WTC11 (cell line): ENCODE measurements at regions not wholly inside any gene's neighbourhood (a gene's known extent, or its start where the extent isn't known, plus 50 kb on each side); places are given as distances from the start of the nearest gene placed in this dataset.

ENCODE experiments used
- ATAC-seq: fragments of 200-7000 bp; cut with Tn5 transposase; 2 replicates; pipeline ENCODE4 v1.10.0; 2021; ENCODE audit warnings: mild to moderate bottlenecking, moderate library complexity
- CTCF ChIA-PET: fragments of 300-600 bp; sonication (Branson Sonifier 250); formaldehyde crosslinking; loops from one replicate; lab custom pipeline; 2021; ENCODE audit warnings: antibody characterized with exemption; lab: Charles Lee
- POLR2A ChIA-PET: fragments of 350-600 bp; sonication (Branson Sonifier 250); formaldehyde crosslinking; loops from one replicate; lab custom pipeline; 2021; ENCODE audit warnings: antibody characterized with exemption; lab: Charles Lee
- DNase-seq: peaks from one replicate; pipeline ENCODE4 v3.0.0; 2021; ENCODE audit warnings: low spot score
- H3K27ac Mint-ChIP-seq: 2 replicates; pipeline ENCODE4 v1.8.0; 2021; ENCODE audit warnings: mixed read lengths
- H3K27me3 Mint-ChIP-seq: 2 replicates; pipeline ENCODE4 v1.8.0; 2021; ENCODE audit warnings: low read depth, mild to moderate bottlenecking, moderate library complexity, mixed read lengths
- H3K36me3 Mint-ChIP-seq: 2 replicates; pipeline ENCODE4 v1.8.0; 2021; ENCODE audit warnings: mixed read lengths
- H3K4me1 Mint-ChIP-seq: 2 replicates; pipeline ENCODE4 v1.8.0; 2022; ENCODE audit warnings: mixed read lengths
- H3K4me3 Mint-ChIP-seq: 2 replicates; pipeline ENCODE4 v1.8.0; 2021; ENCODE audit warnings: mild to moderate bottlenecking, moderate library complexity, mixed read lengths
- H3K9me3 Mint-ChIP-seq: 2 replicates; pipeline ENCODE4 v1.8.0; 2021; ENCODE audit warnings: mixed read lengths
- ARID4B ChIP-seq: sonication (generic); formaldehyde crosslinking; IDR thresholded peaks from 2 replicates; pipeline ENCODE4 v1.8.0; 2023; ENCODE audit warnings: missing genetic modification reagents, mild to moderate bottlenecking, borderline replicate concordance
- ATF3 ChIP-seq: sonication (generic); formaldehyde crosslinking; conservative IDR thresholded peaks from 2 replicates; pipeline ENCODE4 v1.8.1; 2022; ENCODE audit warnings: mild to moderate bottlenecking, missing genetic modification reagents
- CREB1 ChIP-seq: sonication (generic); formaldehyde crosslinking; IDR thresholded peaks from 2 replicates; pipeline ENCODE4 v1.8.0; 2023; ENCODE audit warnings: mild to moderate bottlenecking, missing genetic modification reagents
- CREM ChIP-seq: sonication (generic); formaldehyde crosslinking; IDR thresholded peaks from 2 replicates; pipeline ENCODE4 v1.8.1; 2022; ENCODE audit warnings: mild to moderate bottlenecking, missing genetic modification reagents, moderate library complexity
- CTCF ChIP-seq: fragments of 200-600 bp; IDR thresholded peaks from 2 replicates; pipeline ENCODE4 v1.8.0; 2022; ENCODE audit warnings: antibody characterized with exemption
- E2F5 ChIP-seq: sonication (generic); formaldehyde crosslinking; IDR thresholded peaks from 2 replicates; pipeline ENCODE4 v1.8.1; 2022; ENCODE audit warnings: mild to moderate bottlenecking, moderate library complexity, missing genetic modification reagents
- ELF4 ChIP-seq: sonication (generic); formaldehyde crosslinking; IDR thresholded peaks from 2 replicates; pipeline ENCODE4 v1.8.1; 2022; ENCODE audit warnings: low read depth, mild to moderate bottlenecking, moderate library complexity, missing genetic modification reagents
- FOXJ3 ChIP-seq: sonication (generic); formaldehyde crosslinking; IDR thresholded peaks from 2 replicates; pipeline ENCODE4 v1.9.0; 2021; ENCODE audit warnings: missing genetic modification reagents, mild to moderate bottlenecking, borderline replicate concordance
- GTF2I ChIP-seq: fragments of 250-450 bp; sonication (Bioruptor Pico); conservative IDR thresholded peaks from 2 replicates; pipeline ENCODE4 v1.4.0; 2021; ENCODE audit warnings: mild to moderate bottlenecking
- KAT7 ChIP-seq: sonication (generic); formaldehyde crosslinking; IDR thresholded peaks from 2 replicates; pipeline ENCODE4 v1.8.1; 2023; ENCODE audit warnings: missing genetic modification reagents, mild to moderate bottlenecking, borderline replicate concordance
- NFE2L1 ChIP-seq: sonication (generic); formaldehyde crosslinking; IDR thresholded peaks from 2 replicates; pipeline ENCODE4 v1.8.1; 2023; ENCODE audit warnings: missing genetic modification reagents
- NR1H2 ChIP-seq: sonication (generic); formaldehyde crosslinking; IDR thresholded peaks from 2 replicates; pipeline ENCODE4 v1.9.0; 2021; ENCODE audit warnings: mild to moderate bottlenecking, moderate library complexity, missing genetic modification reagents
- NR3C1 ChIP-seq: sonication (generic); formaldehyde crosslinking; conservative IDR thresholded peaks from 2 replicates; pipeline ENCODE4 v1.8.1; 2023; ENCODE audit warnings: low read depth, mild to moderate bottlenecking, missing genetic modification reagents
- TCF7 ChIP-seq: sonication (generic); formaldehyde crosslinking; IDR thresholded peaks from 2 replicates; pipeline ENCODE4 v1.8.0; 2022; ENCODE audit warnings: mild to moderate bottlenecking, low read depth, missing genetic modification reagents, moderate library complexity
- TP53 ChIP-seq: sonication (generic); formaldehyde crosslinking; IDR thresholded peaks from 2 replicates; pipeline ENCODE4 v1.8.1; 2023; ENCODE audit warnings: mild to moderate bottlenecking, missing genetic modification reagents
- USF2 ChIP-seq: sonication (generic); formaldehyde crosslinking; IDR thresholded peaks from 2 replicates; pipeline ENCODE4 v1.8.1; 2023; ENCODE audit warnings: mild to moderate bottlenecking, missing genetic modification reagents, moderate library complexity
- ZNF219 ChIP-seq: sonication (generic); formaldehyde crosslinking; IDR thresholded peaks from 2 replicates; pipeline ENCODE4 v1.8.0; 2023; ENCODE audit warnings: missing genetic modification reagents, mild to moderate bottlenecking, borderline replicate concordance

- Mint-ChIP-seq H3K36me3 (no peaks in the 10 kb centered on the region), H3K4me3 (no peak overlapping the region), H3K4me1 (peaks cover 8% of the 10 kb centered on the region), H3K27me3 (no peaks in the 10 kb centered on the region), H3K27ac (no peak overlapping the region), H3K9me3 (no peaks in the 10 kb centered on the region)
- CTCF ChIA-PET = no interaction called here
- ATAC-seq = peak; percentile 76
- TF ChIP-seq NR3C1 (CRISPR knock-in tag) = no peak
- TF ChIP-seq TP53 (CRISPR knock-in tag) = no peak
- TF ChIP-seq USF2 (CRISPR knock-in tag) = no peak
- no peak for TF ChIP-seq KAT7 (CRISPR knock-in tag)
- no peak for TF ChIP-seq FOXJ3
- TF ChIP-seq CREB1 (CRISPR knock-in tag) = no peak
- TF ChIP-seq NFE2L1 (CRISPR knock-in tag) = no peak
- no peak for TF ChIP-seq ELF4 (CRISPR knock-in tag)
- no peak for TF ChIP-seq E2F5 (CRISPR knock-in tag)
- TF ChIP-seq ATF3 (CRISPR knock-in tag) = no peak
- TF ChIP-seq CREM (CRISPR knock-in tag) = no peak
- TF ChIP-seq CTCF = no peak
- TF ChIP-seq ZNF219 (CRISPR knock-in tag) = no peak
- no peak for DNase-seq
- POLR2A ChIA-PET = interaction anchor here (0.6 kb wide), 1 partner anchor 110 kb away, joined by 8 read pairs; no protein-coding TSS in a partner anchor
Measured at GRCh38 chr10:24150853-24151252, 58.1 kb upstream of the KIAA1217 start.

GRCh38 chr10:24152270-24152669, 56.7 kb upstream of the KIAA1217 start:
- no peak for DNase-seq
- ATAC-seq = no peak
- POLR2A ChIA-PET = no interaction called here
- Mint-ChIP-seq H3K27ac (no peak overlapping the region), H3K9me3 (peaks cover 2% of the 10 kb centered on the region), H3K27me3 (no peaks in the 10 kb centered on the region), H3K36me3 (no peaks in the 10 kb centered on the region), H3K4me3 (no peak overlapping the region), H3K4me1 (peaks cover 8% of the 10 kb centered on the region)
- CTCF ChIA-PET = no interaction called here
- TF ChIP-seq ARID4B (CRISPR knock-in tag) (no peak), GTF2I (no peak), TCF7 (no peak), NR1H2 (CRISPR knock-in tag) (no peak)
